HS-5 (cell line): ENCODE measurements at regions not wholly inside any gene's neighbourhood (a gene's known extent, or its start where the extent isn't known, plus 50 kb on each side); places are given as distances from the start of the nearest gene placed in this dataset.

Experiments
- DNase-seq: peaks from one replicate; pipeline ENCODE4 v3.0.0-alpha.2; 2012; ENCODE audit warnings: low read depth

GRCh38 chr10:47104786-47105385, 193.7 kb downstream of the PTPN20 start:
- no peak for DNase-seq

- no peak for DNase-seq
Measured at GRCh38 chr10:47107007-47107747, 192.8 kb upstream of the GDF10 start.

GRCh38 chr10:47109906-47110305, 190.1 kb upstream of the GDF10 start:
- DNase-seq: no peak

GRCh38 chr10:47111329-47111862, 188.6 kb upstream of the GDF10 start:
- DNase-seq: no peak

GRCh38 chr10:47112612-47113011, 187.4 kb upstream of the GDF10 start:
- DNase-seq: no peak

DNA sequence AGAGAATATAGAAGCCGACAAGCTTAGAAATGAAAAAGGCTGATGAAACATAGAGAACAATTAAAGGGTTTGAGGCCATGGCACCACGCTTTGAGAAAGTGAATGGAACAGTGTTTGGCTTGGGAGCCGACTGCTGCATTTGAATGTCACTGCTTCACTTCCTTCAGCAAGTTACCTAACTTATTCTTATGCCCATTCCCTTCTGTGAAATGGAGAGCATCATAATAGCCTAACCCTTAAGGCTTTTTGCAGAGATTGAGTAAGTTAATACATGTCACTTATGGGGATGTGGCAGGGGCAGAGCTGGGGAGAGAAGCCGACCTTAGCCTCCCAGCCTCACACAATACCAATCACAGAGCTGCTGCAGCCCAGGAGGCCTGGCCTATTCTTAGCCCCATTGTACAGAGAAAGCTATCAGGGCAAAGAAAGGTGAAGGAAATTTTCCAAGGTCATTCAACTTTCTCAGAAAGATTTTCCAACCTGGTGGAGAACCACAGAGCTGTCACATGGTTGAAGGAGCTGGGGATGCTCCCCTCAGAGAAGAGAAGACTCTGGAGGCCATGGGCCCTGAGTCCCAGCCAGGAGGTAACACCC, 186.0 kb upstream of the GDF10 start:
- DNase-seq: no peak

DNA sequence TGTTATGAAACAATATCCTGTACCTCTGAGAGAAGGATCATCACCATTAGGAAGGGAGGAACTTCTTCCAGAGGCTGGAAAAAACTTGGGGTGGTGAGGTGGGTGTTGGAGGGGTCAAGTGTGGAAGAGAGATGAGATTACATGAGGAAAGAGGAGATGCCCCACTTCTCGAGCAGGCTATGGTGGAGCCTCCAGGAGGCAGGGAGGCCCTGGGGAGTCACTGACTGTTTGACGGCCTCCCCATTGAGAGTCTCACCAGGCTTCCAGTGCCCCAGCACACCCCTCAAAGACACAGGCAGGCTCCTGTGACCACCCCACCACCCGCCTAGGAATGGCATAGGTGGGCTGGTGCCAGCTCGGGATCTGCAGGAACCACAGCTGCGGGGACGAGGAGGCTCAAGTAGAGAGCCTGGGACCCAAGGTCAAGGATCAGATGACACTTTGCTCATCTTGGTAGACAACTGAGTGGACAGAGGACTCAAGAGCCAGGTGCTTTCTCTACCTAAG, 185.3 kb upstream of the GDF10 start:
- no peak for DNase-seq

GRCh38 chr10:47115322-47115721, 184.7 kb upstream of the GDF10 start:
- no peak for DNase-seq

- DNase-seq: no peak
Measured at GRCh38 chr10:47116445-47116844, 183.6 kb upstream of the GDF10 start.

DNA sequence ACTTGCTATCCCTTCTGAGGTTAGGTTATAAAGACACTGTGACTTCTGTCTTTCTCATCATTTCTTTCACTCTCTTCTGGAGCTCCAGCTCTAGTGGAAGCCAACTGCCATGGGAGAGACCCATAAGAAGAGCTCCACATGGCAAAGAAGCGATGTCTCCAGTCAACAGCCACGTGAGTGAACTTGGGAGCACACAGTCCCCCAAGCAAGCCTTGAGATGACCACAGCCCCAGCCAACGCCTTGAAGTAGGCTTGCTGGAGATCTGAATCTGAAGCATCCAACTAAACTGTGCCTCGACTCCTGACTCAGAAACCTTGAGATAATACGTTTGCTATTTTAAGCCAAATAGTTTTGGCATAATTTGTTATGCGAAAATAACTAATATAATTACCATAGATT, 181.7 kb upstream of the GDF10 start:
- no peak for DNase-seq

DNA sequence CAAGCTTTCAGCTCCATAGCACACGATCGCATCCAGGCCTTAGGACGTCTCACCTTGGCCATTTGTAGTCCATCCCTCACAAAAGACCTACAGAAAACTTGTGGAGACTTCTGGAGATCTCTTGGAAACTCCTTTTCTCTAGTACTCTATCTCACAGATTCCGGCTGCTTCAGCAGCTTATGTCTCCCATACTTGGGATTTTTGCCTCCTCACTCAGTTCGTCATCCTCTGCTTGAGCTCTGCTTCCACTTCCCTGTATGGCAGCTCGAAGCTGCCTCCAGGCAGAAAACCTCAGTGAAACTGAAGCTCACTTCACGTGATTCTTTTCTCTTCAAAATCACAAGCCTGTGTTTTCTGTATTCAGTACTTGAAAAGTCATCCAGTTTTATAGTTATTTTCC, 178.7 kb upstream of the GDF10 start:
- no peak for DNase-seq

- DNase-seq: no peak
Measured at GRCh38 chr10:47123716-47124288, 176.2 kb upstream of the GDF10 start.

DNA sequence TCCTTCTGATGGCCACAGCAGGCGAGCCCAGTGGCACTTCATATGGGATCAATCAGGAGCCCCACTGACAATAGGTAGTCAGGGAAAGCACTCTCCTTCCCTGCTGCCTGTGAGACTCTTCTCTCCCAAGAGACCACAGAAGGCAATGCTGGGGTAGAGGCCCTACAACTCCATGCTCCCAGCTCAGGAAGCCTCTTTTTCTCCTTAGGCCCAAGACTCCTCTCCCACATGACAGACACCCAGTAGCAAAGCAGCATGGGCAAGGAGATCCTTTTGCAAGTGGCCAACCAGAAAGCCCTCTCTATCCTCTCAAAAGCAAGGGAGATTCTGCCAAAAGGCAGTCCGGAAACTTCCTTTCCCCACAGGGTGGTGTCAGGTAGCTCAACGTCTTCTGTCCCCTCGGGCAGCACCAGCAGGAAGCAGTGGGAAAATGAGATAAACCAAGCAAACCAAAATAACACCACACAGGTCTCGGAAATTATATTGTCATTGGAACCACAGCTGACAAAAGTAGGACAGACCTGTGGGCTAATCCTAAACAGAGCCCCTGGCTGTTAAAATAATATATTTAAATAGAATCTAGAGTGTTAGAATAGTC, 172.7 kb upstream of the GDF10 start:
- no peak for DNase-seq

- DNase-seq: no peak
Measured at GRCh38 chr10:47130491-47130890, 169.5 kb upstream of the GDF10 start.

DNA sequence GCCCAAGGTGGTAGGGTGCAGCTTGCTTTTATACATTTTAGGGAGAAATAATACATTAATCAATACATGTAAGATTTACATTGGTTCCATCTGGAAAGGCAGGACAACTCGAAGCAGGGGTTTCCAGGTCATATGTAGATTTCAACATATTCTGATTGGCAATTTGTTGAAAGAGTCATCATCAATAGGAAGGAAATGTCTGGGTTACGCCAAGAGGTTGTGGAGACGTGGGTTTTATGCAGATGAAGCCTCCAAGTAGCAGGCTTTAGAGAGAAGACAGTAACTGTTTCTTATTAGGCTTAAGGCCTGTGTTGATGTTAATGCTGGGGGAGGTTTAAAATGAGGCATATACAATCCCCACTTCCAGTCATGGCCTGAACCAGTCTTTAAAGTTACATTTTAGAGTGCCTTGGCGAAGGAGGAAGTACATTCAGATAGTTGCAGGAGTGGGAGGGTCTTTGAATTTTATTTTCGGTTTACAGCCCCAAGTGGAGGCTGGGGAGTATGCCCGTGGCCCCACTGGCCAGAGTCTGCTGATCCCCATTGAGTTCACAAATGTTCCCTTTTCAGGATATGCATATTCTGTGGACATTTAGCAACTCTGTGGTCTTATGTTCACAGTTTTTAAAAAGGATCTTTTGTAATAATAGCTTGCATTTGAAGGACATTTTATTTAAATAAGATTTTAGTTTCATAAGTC, 166.0 kb upstream of the GDF10 start:
- DNase-seq: no peak

DNA sequence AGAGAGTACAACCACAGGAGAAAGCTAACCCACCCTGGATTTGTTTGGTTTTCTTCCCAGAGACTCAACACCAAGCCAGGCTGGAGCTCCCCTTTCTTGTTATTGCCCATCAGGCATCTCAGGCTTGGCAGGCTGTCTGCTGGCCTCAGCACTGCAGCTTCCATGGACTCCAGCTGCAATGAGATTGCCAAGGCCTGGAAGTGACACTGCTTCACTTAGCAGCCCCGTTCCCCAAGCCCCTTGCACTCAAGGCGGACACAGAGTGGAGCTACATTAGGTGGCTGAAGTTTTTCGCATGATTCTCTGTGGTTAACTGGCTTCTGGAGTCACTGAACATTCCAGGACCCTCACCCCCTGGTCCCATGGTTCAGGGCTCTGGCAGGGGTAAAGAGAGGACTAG, 163.1 kb upstream of the GDF10 start:
- no peak for DNase-seq

GRCh38 chr10:47137311-47137851, 162.6 kb upstream of the GDF10 start:
- DNase-seq: peak; percentile 74

GRCh38 chr10:47139121-47139520, 160.9 kb upstream of the GDF10 start:
- no peak for DNase-seq

DNA sequence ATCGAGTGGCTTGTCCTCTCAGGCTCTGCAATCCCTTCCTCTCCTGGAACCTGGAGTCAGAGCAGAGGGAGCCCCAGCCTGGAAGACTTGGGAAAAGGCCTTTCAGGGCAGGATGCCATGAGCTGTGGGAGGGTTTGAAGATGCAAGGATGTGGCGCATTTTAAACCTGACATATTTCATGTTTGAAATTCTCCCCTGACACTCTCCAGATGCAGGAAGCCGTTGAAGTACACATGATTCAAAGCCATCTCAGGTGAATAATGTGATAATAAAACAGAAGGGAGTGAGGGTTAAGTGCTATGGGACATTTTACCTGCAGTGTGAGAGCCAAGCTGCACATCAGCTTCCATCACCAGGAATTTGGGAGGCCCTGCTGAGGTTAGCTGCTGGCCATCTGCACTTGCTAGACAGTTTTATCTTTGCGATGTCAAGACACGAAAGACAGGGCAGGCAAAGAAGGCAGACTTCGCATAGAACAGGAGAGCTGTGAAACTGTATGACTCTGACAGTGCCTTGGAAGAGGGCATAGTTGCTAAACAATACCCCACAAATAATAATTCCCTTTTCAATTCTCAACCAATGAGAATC, 159.1 kb upstream of the GDF10 start:
- no peak for DNase-seq

DNA sequence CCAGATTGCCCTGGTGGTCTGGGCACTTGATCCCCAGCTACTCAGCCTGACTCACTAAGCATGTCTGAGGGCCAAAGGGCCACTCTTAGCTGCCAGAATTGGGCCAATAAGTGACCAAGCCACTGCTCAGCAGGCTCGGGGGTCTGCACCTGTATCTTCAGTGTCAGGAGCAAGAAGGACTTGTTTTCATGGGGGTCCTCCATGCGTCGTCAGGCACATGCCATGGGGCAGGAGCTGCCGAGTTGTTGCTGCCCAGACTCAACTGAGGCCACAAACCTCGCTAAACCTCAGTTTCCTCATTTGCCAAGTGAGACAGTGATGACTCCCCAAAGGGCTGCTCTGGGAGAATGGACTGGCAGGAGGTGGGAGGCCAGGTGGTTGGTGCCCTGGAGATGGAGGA, 158.6 kb upstream of the GDF10 start:
- no peak for DNase-seq

GRCh38 chr10:47143072-47143471, 156.9 kb upstream of the GDF10 start:
- no peak for DNase-seq
